Stimulated activated CD4-positive, alpha-beta T cell treated with anti-CD3 and anti-CD28 coated beads, Interleukin-15, amount 100 ng/mL, for 24 hours (primary cell): ENCODE measurements at regions not wholly inside any gene's neighbourhood (a gene's known extent, or its start where the extent isn't known, plus 50 kb on each side); places are given as distances from the start of the nearest gene placed in this dataset.

Experiments
- DNase-seq: peaks from one replicate; pipeline ENCODE4 v3.0.0-alpha.2; 2020

DNA sequence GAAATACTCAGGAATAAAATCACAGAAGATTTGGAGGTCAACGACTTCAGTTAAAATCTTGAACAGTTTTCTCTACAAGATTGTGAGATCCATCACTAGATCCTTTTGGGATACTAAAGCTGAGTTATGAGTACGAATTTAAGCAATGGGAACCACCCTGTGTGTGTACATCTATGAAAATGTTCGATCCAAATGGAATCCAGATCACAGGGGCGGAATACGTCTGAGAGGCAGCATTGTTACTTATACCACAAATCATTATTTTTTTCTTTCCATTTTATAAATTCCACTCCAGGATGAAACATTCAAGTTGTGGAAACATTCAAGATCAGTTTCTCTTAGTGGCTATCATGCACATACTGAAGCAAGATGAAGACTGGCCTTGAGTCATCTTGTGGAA is 239.3 kb upstream of the PAPPA start:
- DNase-seq, result no peak

DNA sequence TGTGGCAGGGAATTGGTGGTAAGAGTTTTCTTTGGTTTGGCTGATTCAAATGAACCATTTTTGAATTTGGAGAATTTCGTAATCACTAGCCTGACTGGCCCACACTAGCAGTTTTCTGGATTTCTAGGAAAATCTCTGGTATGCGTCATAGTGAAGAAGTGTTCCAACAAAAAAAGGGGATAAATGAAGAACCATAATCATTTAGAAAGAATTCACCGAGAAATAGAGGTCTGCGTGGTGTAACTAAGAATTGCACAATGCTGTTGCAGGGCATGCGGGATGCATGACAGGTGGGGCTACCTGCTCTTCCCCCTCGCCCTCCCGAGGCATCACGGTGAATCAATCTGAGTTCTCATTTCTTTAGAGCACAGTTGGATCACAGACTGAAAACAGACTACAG is 232.3 kb upstream of the PAPPA start:
- DNase-seq, result no peak

- no peak for DNase-seq
Observed at GRCh38 chr9:115922444-115922843, 231.1 kb upstream of the PAPPA start.

GRCh38 chr9:115923410-115923809 is 230.2 kb upstream of the PAPPA start:
- no peak for DNase-seq

DNA sequence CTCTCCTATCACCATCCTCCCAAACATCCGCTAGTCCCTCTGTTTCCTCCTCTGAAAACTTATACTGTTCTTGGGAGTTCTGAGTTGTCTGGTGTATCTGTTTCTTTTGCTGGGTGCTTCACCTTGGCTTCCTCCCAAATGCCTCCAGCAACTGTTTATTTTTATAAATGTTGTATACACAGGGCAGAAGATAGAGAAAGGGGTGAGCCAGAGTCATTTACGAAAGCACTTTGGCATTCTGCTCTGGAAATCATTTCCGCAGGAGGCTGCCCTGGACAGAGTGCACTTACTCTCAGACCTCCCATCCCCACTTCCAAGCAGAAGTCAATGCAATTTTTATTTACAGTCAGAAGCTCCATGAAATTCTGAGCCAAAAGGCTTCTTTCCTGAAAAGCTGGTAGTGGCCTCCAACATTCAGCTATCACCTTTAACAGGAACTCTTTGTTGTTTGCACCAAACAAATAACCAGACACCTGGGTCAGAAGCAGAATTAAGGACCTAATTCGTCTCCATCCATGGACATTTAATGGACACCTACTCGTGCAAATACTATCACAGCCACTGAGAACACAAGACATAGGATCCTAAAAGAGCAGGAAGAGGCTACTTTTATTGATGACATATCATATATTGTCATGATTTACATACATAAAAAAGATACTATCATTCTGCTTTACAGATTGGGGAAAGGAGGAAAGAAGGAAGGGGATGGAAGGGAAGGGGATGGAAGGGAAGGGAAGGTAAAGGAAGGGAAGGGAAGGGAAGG is 229.5 kb upstream of the PAPPA start:
- DNase-seq, result no peak

- DNase-seq, result no peak
Observed at GRCh38 chr9:115924669-115924987, 229.0 kb upstream of the PAPPA start.

DNA sequence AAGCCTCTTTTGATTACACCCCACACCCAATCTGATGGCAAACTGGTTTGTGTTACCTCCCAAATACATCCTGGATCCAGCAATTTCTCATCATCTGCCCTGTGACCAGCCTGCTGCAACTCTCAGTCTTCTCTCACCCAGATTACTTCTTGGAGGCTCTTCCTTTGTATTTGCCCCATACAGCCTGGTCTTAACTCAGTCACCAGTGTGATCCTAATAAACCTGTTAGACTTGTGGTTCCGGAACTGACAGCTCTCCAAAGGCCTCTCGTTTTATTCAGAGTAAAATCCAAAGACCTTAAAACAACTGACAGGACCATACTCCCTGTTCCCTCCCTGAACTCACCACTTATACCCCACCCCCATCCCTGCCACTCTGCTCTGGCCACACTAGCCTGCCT is 228.2 kb upstream of the PAPPA start:
- DNase-seq, result no peak

DNA sequence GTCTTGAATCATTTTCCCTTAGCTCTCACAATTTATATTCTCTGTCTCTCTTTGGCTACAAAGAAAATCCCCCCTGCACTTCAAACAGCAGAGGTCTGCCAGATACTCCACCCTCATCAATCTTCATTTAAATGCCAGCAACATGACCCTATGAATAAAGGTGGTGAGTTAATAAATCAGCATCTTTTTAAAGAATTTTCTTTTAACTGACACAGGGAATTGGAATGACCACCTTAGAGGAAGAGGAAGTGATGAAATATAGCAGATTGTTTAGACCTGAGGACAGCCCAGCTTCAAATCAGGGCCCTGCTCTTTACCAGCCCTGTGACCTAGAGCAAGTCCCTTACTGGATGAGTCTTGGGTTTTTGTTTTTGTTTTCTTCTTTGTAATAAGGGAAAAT is 223.1 kb upstream of the PAPPA start:
- no peak for DNase-seq

- no peak for DNase-seq
Observed at GRCh38 chr9:115938479-115938878, 215.1 kb upstream of the PAPPA start.

GRCh38 chr9:115939065-115939765 is 214.4 kb upstream of the PAPPA start:
- no peak for DNase-seq

DNA sequence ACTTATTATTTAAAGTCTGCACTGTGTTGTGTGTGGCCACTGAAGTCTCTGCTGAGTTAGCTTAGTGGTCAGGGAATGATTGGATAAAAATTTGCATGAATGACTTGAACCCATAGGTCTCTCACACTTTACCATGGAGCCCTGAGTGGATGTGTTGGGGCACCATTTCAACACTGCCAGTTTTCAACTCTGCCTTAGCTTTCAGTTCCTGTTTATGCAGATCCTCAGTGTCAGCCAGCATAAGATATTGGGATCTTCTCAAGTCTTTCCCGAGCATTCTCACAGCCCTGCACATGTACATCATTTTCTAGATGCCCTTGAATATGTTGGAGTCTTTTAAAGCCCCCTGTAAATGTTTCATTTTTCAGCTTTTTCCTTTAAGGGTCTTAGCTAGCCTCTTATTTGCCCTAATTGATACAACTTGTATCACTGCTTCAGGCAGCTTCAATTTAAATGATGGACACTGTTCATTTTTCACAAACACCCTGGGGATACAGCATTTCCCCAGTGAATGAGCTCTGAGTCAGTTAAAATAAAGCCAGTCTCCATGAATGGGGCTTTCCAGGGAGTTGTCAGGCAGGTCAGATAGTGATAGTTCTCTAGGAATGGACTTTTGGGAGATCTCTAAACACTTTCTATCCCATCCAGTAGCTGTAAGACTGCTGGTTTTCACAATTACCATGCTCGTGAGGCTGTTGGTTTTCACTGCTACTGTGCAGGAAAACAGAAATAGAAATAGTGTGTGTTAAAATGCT is 211.9 kb upstream of the PAPPA start:
- no peak for DNase-seq

GRCh38 chr9:115943431-115944165 is 210.0 kb upstream of the PAPPA start:
- DNase-seq, result no peak

GRCh38 chr9:115944166-115944948 is 209.2 kb upstream of the PAPPA start:
- DNase-seq, result no peak

DNA sequence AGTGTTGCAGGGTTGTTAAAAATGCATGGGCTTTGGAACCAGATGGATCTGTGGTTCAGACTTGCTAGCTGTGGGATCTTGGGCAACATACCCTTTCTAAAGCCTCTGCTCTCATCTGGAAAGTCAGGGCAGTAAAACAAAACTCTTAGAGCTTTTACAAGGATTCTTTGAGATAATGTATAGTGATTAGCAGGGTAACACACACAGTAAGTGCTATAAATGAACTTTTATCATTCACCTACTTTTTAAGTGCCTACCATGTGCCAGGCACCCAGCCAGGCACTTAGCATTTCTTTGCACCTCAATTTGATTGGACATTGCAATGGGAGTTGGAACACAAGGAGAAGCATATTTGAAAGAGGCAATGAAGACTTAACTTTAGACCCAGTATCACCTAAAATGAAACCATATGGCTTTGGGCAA is 208.6 kb upstream of the PAPPA start:
- DNase-seq, result no peak

GRCh38 chr9:115946530-115946929 is 207.1 kb upstream of the PAPPA start:
- no peak for DNase-seq

- no peak for DNase-seq
Observed at GRCh38 chr9:115951977-115952376, 201.6 kb upstream of the PAPPA start.

DNA sequence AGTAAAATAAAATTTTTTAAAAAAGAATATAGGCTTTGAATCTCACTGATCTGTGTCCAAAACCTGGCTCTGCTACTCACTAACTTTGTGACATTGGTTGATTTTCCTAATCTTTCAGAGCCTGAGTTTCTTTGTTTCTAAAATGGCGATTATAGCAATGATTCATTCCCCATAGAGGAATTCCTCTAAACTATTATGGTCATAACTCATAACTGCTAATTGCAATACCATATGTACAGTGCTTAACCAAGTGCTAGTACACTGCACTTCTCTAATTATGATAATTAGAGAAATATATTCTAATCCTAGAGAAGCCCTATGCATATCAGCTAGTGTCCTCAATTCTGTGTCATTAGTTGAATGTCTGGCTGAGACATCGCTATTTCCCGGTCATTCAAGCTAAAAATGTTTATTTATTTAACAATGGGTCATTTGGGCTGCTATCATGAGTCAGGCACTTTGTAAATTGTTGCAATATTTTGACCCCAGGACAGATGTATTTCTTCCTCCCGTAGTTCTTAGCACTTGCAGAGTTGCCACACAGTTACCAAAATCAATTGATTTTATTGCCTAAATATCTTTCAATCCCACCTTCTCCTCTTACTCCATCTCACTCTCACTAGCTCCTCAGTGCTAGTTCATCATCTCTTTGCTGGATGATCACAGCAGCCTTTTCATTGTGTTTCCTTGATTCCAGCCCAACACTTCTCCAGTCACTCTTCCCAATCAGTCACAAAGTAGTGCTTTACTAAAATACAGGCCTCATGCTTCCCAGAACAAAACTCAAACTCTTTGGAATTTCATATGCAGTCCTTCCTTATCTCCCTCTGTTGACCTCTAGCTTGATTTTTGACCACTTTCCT is 200.9 kb upstream of the PAPPA start:
- no peak for DNase-seq

GRCh38 chr9:115956371-115956770 is 197.2 kb upstream of the PAPPA start:
- no peak for DNase-seq

- DNase-seq, result no peak
Observed at GRCh38 chr9:115957585-115957984, 196.0 kb upstream of the PAPPA start.

- no peak for DNase-seq
Observed at GRCh38 chr9:115964710-115965347, 188.8 kb upstream of the PAPPA start.

DNA sequence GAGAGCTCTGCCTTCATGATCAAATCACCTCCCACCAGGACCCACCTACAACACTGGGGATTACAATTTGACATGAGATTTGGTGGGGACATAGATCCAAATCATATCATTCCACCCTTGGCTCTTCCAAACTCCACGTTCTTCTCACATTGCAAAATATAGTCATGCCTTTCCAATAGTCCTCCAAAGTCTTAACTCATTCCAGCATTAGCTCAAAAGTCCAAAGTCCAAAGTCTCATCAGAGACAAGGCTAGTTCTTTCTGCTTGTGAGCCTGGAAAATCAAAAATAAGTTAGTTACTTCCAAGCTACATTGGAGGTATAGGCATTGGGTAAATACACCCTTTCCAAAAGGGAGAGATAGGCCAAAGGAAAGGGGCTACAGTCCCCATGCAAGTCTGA is 186.9 kb upstream of the PAPPA start:
- DNase-seq, result no peak
